Right lobe of liver (tissue), 4 donors: ENCODE measurements at regions not wholly inside any gene's neighbourhood (a gene's known extent, or its start where the extent isn't known, plus 50 kb on each side); places are given as distances from the start of the nearest gene placed in this dataset.

ENCODE experiments used
- CTCF ChIP-seq, 4 donors: fragments of 200-600 bp in 3 of 4; fragments of 450-650 bp in 1 of 4; IDR thresholded peaks; one replicate each; pipeline versions ENCODE4 v1.5.1 to v1.8.0; 2016 to 2022; ENCODE audit warnings: antibody characterized with exemption in 4 of 4, mild to moderate bottlenecking in 2 of 4
- POLR2A ChIP-seq: fragments of 450-650 bp; IDR thresholded peaks from one replicate; pipeline ENCODE4 v1.6.1; 2017; ENCODE audit warnings: antibody characterized with exemption, mild to moderate bottlenecking
- donor health status: DM: no; HTN: no; CAD: no.
- donor health status: DM: no; HTN: no; CAD: no.
- donor health status: DM: no; HTN: yes; CAD: no.

- TF ChIP-seq POLR2A (no peak), CTCF (IDR thresholded peaks at IDR 0.05) (no peak)
These were observed 323.0 kb downstream of the C7orf25 start for GRCh38 chr7:42588876-42589275.
